ENCODE measurements at regions not wholly inside any gene's neighbourhood (a gene's known extent, or its start where the extent isn't known, plus 50 kb on each side); places are given as distances from the start of the nearest gene placed in this dataset.

DNA sequence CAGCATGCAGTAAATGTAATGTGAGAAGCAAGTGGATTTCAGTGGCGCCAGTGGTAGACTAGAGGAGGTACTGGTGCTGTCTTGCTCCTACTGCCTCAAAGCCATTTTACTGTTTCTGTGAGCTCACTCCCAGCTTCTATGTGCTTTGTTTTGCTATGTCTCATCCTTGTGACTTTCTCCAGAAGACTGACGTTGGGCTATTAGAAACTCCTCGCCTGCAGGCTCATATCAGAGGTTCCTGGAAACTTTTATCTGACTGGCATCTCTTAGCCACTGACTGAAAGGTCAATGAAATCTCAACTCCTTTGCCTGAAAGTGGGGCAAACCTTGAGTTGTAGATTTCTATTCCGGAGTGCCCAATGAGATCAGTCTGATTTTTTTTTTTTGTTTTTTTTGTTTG is 66.4 kb upstream of the SORCS1 start:
- DNase-seq: peak; percentile 64

DNA sequence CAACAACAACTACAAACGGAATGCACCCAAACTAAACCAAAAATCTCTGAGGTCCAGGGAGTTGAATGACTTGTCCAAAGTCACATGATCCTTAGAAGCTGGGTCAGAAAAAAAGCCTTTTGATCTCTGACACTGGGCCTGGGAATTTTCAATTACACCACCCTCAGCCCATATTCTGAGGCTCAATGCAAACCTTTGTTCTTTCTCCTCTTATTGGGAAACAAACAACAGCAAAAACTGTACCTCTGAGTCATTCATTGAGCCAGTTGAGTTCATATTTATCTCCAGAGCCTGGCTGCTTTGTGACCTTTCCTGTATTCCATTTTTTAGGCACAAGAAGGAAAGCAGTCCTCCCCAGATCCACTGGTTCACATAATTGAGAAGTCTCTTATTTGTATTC is 51.2 kb upstream of the SORCS1 start:
- DNase-seq: peak; percentile 69

Data from islet precursor cell (in vitro differentiated cells).